ENCODE measurements at regions not wholly inside any gene's neighbourhood (a gene's known extent, or its start where the extent isn't known, plus 50 kb on each side); places are given as distances from the start of the nearest gene placed in this dataset.

GRCh38 chr6:50952092-50952907 is 133.6 kb downstream of the TFAP2B start:
- Histone ChIP-seq H3K9me3 (ENCODE audit: control insufficient read depth in 2 of 2, insufficient read depth in 1 of 2, low read depth in 1 of 2, low read length in 1 of 2) (no peaks in the 10 kb centered on the region), H3K36me3 (ENCODE audit: control insufficient read depth in 3 of 3, insufficient read depth in 2 of 3, low read depth in 1 of 3, low read length in 3 of 3) (no peaks in the 10 kb centered on the region), H3K4me3 (ENCODE audit: low read depth in 1 of 3, low read length in 3 of 3) (no peak overlapping the region), H3K27ac (ENCODE audit: low read depth in 1 of 3, low read length in 2 of 3) (no peak overlapping the region), H3K27me3 (ENCODE audit: control insufficient read depth in 3 of 3, insufficient read depth in 3 of 3, low read length in 3 of 3) (no peaks in the 10 kb centered on the region), H3K4me1 (ENCODE audit: control insufficient read depth in 3 of 3, insufficient read depth in 2 of 3, low read depth in 1 of 3, low read length in 2 of 3) (no peaks in the 10 kb centered on the region)
- no peak for DNase-seq
- no peak for FAIRE-seq
- 59 to 73% (median 60%) methylated on average over 5 of the region's 5 CpGs for whole genome bisulfite sequencing, 3 donors

GRCh38 chr6:50956014-50956413 is 137.3 kb downstream of the TFAP2B start:
- Histone ChIP-seq H3K36me3 (ENCODE audit: control insufficient read depth in 3 of 3, insufficient read depth in 2 of 3, low read depth in 1 of 3, low read length in 3 of 3) (no peaks in the 10 kb centered on the region), H3K9me3 (ENCODE audit: control insufficient read depth in 2 of 2, insufficient read depth in 1 of 2, low read depth in 1 of 2, low read length in 1 of 2) (no peaks in the 10 kb centered on the region), H3K27me3 (ENCODE audit: control insufficient read depth in 3 of 3, insufficient read depth in 3 of 3, low read length in 3 of 3) (no peaks in the 10 kb centered on the region), H3K4me3 (ENCODE audit: low read depth in 1 of 3, low read length in 3 of 3) (no peak overlapping the region), H3K27ac (ENCODE audit: low read depth in 1 of 3, low read length in 2 of 3) (no peak overlapping the region), H3K4me1 (ENCODE audit: control insufficient read depth in 3 of 3, insufficient read depth in 2 of 3, low read depth in 1 of 3, low read length in 2 of 3) (no peaks in the 10 kb centered on the region)
- FAIRE-seq (no peak), DNase-seq (no peak)
- WGBS, 3 donors: 66 to 79% (median 73%) methylated on average over 6 of the region's 6 CpGs

- H3K4me3 ChIP-seq (ENCODE audit: low read depth in 1 of 3, low read length in 3 of 3): no peak overlapping the region
- no peaks in the 10 kb centered on the region for H3K27me3 ChIP-seq (ENCODE audit: control insufficient read depth in 3 of 3, insufficient read depth in 3 of 3, low read length in 3 of 3)
- DNase-seq: no peak
- H3K9me3 ChIP-seq (ENCODE audit: control insufficient read depth in 2 of 2, insufficient read depth in 1 of 2, low read depth in 1 of 2, low read length in 1 of 2): no peaks in the 10 kb centered on the region
- WGBS, 3 donors: 88 to 91% (median 90%) methylated on average over 1 of the region's 1 CpG
- no peak for FAIRE-seq
- no peak overlapping the region for H3K27ac ChIP-seq (ENCODE audit: low read depth in 1 of 3, low read length in 2 of 3)
- no peaks in the 10 kb centered on the region for H3K36me3 ChIP-seq (ENCODE audit: control insufficient read depth in 3 of 3, insufficient read depth in 2 of 3, low read depth in 1 of 3, low read length in 3 of 3)
- no peaks in the 10 kb centered on the region for H3K4me1 ChIP-seq (ENCODE audit: control insufficient read depth in 3 of 3, insufficient read depth in 2 of 3, low read depth in 1 of 3, low read length in 2 of 3)
Measured at GRCh38 chr6:50958148-50958697, 139.6 kb downstream of the TFAP2B start.

- Histone ChIP-seq H3K27ac (ENCODE audit: low read depth in 1 of 3, low read length in 2 of 3) (no peak overlapping the region), H3K4me3 (ENCODE audit: low read depth in 1 of 3, low read length in 3 of 3) (no peak overlapping the region), H3K36me3 (ENCODE audit: control insufficient read depth in 3 of 3, insufficient read depth in 2 of 3, low read depth in 1 of 3, low read length in 3 of 3) (no peaks in the 10 kb centered on the region), H3K9me3 (ENCODE audit: control insufficient read depth in 2 of 2, insufficient read depth in 1 of 2, low read depth in 1 of 2, low read length in 1 of 2) (no peaks in the 10 kb centered on the region), H3K4me1 (ENCODE audit: control insufficient read depth in 3 of 3, insufficient read depth in 2 of 3, low read depth in 1 of 3, low read length in 2 of 3) (no peaks in the 10 kb centered on the region), H3K27me3 (ENCODE audit: control insufficient read depth in 3 of 3, insufficient read depth in 3 of 3, low read length in 3 of 3) (no peaks in the 10 kb centered on the region)
- DNase-seq: no peak
- no peak for FAIRE-seq
- 68 to 72% (median 70%) methylated on average over 4 of the region's 4 CpGs for WGBS, 3 donors
Measured at GRCh38 chr6:50959081-50959641, 140.5 kb downstream of the TFAP2B start.

- H3K9me3 ChIP-seq (ENCODE audit: control insufficient read depth in 2 of 2, insufficient read depth in 1 of 2, low read depth in 1 of 2, low read length in 1 of 2): no peaks in the 10 kb centered on the region
- no peaks in the 10 kb centered on the region for H3K4me1 ChIP-seq (ENCODE audit: control insufficient read depth in 3 of 3, insufficient read depth in 2 of 3, low read depth in 1 of 3, low read length in 2 of 3)
- DNase-seq: no peak
- H3K27me3 ChIP-seq (ENCODE audit: control insufficient read depth in 3 of 3, insufficient read depth in 3 of 3, low read length in 3 of 3): no peaks in the 10 kb centered on the region
- no peak for FAIRE-seq
- H3K4me3 ChIP-seq (ENCODE audit: low read depth in 1 of 3, low read length in 3 of 3): no peak overlapping the region
- no peak overlapping the region for H3K27ac ChIP-seq (ENCODE audit: low read depth in 1 of 3, low read length in 2 of 3)
- H3K36me3 ChIP-seq (ENCODE audit: control insufficient read depth in 3 of 3, insufficient read depth in 2 of 3, low read depth in 1 of 3, low read length in 3 of 3): no peaks in the 10 kb centered on the region
Measured at GRCh38 chr6:50961611-50962010, 142.9 kb downstream of the TFAP2B start.

GRCh38 chr6:50962213-50962759 is 143.6 kb downstream of the TFAP2B start:
- DNase-seq (no peak), FAIRE-seq (no peak)
- Histone ChIP-seq H3K27ac (ENCODE audit: low read depth in 1 of 3, low read length in 2 of 3) (no peak overlapping the region), H3K4me3 (ENCODE audit: low read depth in 1 of 3, low read length in 3 of 3) (no peak overlapping the region), H3K4me1 (ENCODE audit: control insufficient read depth in 3 of 3, insufficient read depth in 2 of 3, low read depth in 1 of 3, low read length in 2 of 3) (no peaks in the 10 kb centered on the region), H3K36me3 (ENCODE audit: control insufficient read depth in 3 of 3, insufficient read depth in 2 of 3, low read depth in 1 of 3, low read length in 3 of 3) (no peaks in the 10 kb centered on the region), H3K27me3 (ENCODE audit: control insufficient read depth in 3 of 3, insufficient read depth in 3 of 3, low read length in 3 of 3) (no peaks in the 10 kb centered on the region), H3K9me3 (ENCODE audit: control insufficient read depth in 2 of 2, insufficient read depth in 1 of 2, low read depth in 1 of 2, low read length in 1 of 2) (no peaks in the 10 kb centered on the region)

GRCh38 chr6:50963952-50964351 is 145.3 kb downstream of the TFAP2B start:
- FAIRE-seq: no peak
- no peaks in the 10 kb centered on the region for H3K9me3 ChIP-seq (ENCODE audit: control insufficient read depth in 2 of 2, insufficient read depth in 1 of 2, low read depth in 1 of 2, low read length in 1 of 2)

GRCh38 chr6:50965495-50965894 is 146.8 kb downstream of the TFAP2B start:
- FAIRE-seq (no peak), DNase-seq (no peak)
- Histone ChIP-seq H3K27ac (ENCODE audit: low read depth in 1 of 3, low read length in 2 of 3) (no peak overlapping the region), H3K9me3 (ENCODE audit: control insufficient read depth in 2 of 2, insufficient read depth in 1 of 2, low read depth in 1 of 2, low read length in 1 of 2) (no peaks in the 10 kb centered on the region), H3K4me3 (ENCODE audit: low read depth in 1 of 3, low read length in 3 of 3) (no peak overlapping the region), H3K36me3 (ENCODE audit: control insufficient read depth in 3 of 3, insufficient read depth in 2 of 3, low read depth in 1 of 3, low read length in 3 of 3) (no peaks in the 10 kb centered on the region), H3K4me1 (ENCODE audit: control insufficient read depth in 3 of 3, insufficient read depth in 2 of 3, low read depth in 1 of 3, low read length in 2 of 3) (no peaks in the 10 kb centered on the region), H3K27me3 (ENCODE audit: control insufficient read depth in 3 of 3, insufficient read depth in 3 of 3, low read length in 3 of 3) (no peaks in the 10 kb centered on the region)

More at GRCh38 chr6:50963952-50964351, 145.3 kb downstream of the TFAP2B start:
- Histone ChIP-seq H3K4me1 (ENCODE audit: control insufficient read depth in 3 of 3, insufficient read depth in 2 of 3, low read depth in 1 of 3, low read length in 2 of 3) (no peaks in the 10 kb centered on the region), H3K27me3 (ENCODE audit: control insufficient read depth in 3 of 3, insufficient read depth in 3 of 3, low read length in 3 of 3) (no peaks in the 10 kb centered on the region), H3K27ac (ENCODE audit: low read depth in 1 of 3, low read length in 2 of 3) (no peak overlapping the region), H3K36me3 (ENCODE audit: control insufficient read depth in 3 of 3, insufficient read depth in 2 of 3, low read depth in 1 of 3, low read length in 3 of 3) (no peaks in the 10 kb centered on the region), H3K4me3 (ENCODE audit: low read depth in 1 of 3, low read length in 3 of 3) (no peak overlapping the region)
- 82 to 91% (median 85%) methylated on average over 6 of the region's 6 CpGs for WGBS, 3 donors
- no peak for DNase-seq

Measured in small intestine (tissue), 7 donors.